Body of pancreas (tissue), 4 donors: ENCODE measurements at regions not wholly inside any gene's neighbourhood (a gene's known extent, or its start where the extent isn't known, plus 50 kb on each side); places are given as distances from the start of the nearest gene placed in this dataset.

Experiments used
- CTCF ChIP-seq, 7 experiments: fragments of 450-650 bp in 4 of 7; fragments of 200-600 bp in 3 of 7; sonication (generic) in 3 of 7; IDR thresholded peaks; one replicate each; pipeline ENCODE4 v1.5.1; 2016 to 2019; ENCODE audit warnings: antibody characterized with exemption in 7 of 7
- POLR2A ChIP-seq, 3 donors: fragments of 450-650 bp; IDR thresholded peaks; one replicate each; pipeline ENCODE4 v1.6.1; 2016; ENCODE audit warnings: antibody characterized with exemption in 3 of 3, mild to moderate bottlenecking in 2 of 3

- TF ChIP-seq CTCF (IDR thresholded peaks at IDR 0.05) (no peak), POLR2A (IDR thresholded peaks at IDR 0.05) (no peak)
Observed at GRCh38 chr7:119351320-119351719, 921.7 kb upstream of the KCND2 start.
